Smooth muscle cell (in vitro differentiated cells): ENCODE measurements at regions not wholly inside any gene's neighbourhood (a gene's known extent, or its start where the extent isn't known, plus 50 kb on each side); places are given as distances from the start of the nearest gene placed in this dataset.

Source experiments
- DNase-seq: peaks from one replicate; lab custom pipeline; 2025; ENCODE audit not compliant: unreplicated experiment; lab: John Stamatoyannopoulos, UW
- H2AFZ ChIP-seq: fragments of 200-600 bp; sonication (generic); 2 replicates; pipeline ENCODE4 v1.6.0; 2016; ENCODE audit warnings: antibody characterized with exemption, low read depth, mild to moderate bottlenecking
- H3F3A ChIP-seq: fragments of 200-600 bp; sonication (generic); 2 replicates; pipeline ENCODE4 v1.6.0; 2017; ENCODE audit warnings: antibody characterized with exemption, low read depth
- H3K27ac ChIP-seq: fragments of 200-600 bp; sonication (generic); 2 replicates; pipeline ENCODE4 v1.5.1; 2016; ENCODE audit warnings: low read depth, mild to moderate bottlenecking
- H3K27me3 ChIP-seq: fragments of 200-600 bp; sonication (generic); 2 replicates; pipeline ENCODE4 v1.6.1; 2016; ENCODE audit warnings: low read depth, mild to moderate bottlenecking
- H3K36me3 ChIP-seq: fragments of 200-600 bp; sonication (generic); 2 replicates; pipeline ENCODE4 v1.5.1; 2016; ENCODE audit warnings: low read depth
- H3K4me1 ChIP-seq: fragments of 200-600 bp; sonication (generic); 2 replicates; pipeline ENCODE4 v1.5.1; 2016; ENCODE audit warnings: low read depth
- H3K4me2 ChIP-seq: fragments of 200-600 bp; sonication (generic); 2 replicates; pipeline ENCODE4 v1.6.0; 2016; ENCODE audit warnings: mild to moderate bottlenecking
- H3K4me3 ChIP-seq: fragments of 200-600 bp; sonication (generic); 2 replicates; pipeline ENCODE4 v1.5.1; 2016; ENCODE audit warnings: mild to moderate bottlenecking
- H3K79me2 ChIP-seq: fragments of 200-600 bp; sonication (generic); 2 replicates; pipeline ENCODE4 v1.6.0; 2016; ENCODE audit warnings: low read depth, mild to moderate bottlenecking
- H3K9ac ChIP-seq: fragments of 200-600 bp; sonication (generic); 2 replicates; pipeline ENCODE4 v1.6.0; 2016; ENCODE audit warnings: low read depth
- H3K9me3 ChIP-seq: fragments of 200-600 bp; sonication (generic); replicated peaks from 2 replicates; pipeline ENCODE4 v1.5.1; 2016; ENCODE audit warnings: low read depth
- H4K20me1 ChIP-seq: fragments of 200-600 bp; sonication (generic); 2 replicates; pipeline ENCODE4 v1.6.0; 2016; ENCODE audit warnings: low read depth
- WGBS: methylation state at CpG from one replicate; pipeline ENCODE4 v1.1.7; 2016; ENCODE audit warnings: low lambda C conversion rate; 5-methylcytosine and 5-hydroxymethylcytosine counted together
- TF ChIP-seq, protein P1 (sequence below): fragments of 200-600 bp; sonication (generic); IDR thresholded peaks from 2 replicates; pipeline ENCODE4 v1.5.1; 2017; ENCODE audit warnings: borderline replicate concordance, mild to moderate bottlenecking, antibody characterized with exemption; ENCODE audit not compliant: insufficient read depth, poor library complexity, severe bottlenecking

GRCh38 chr11:19539861-19540260 is 172.8 kb upstream of the NAV2 start:
- Histone ChIP-seq H3K79me2 (no peaks in the 10 kb centered on the region), H4K20me1 (no peaks in the 10 kb centered on the region), H3K9ac (no peak overlapping the region), H2AFZ (no peak overlapping the region), H3K27me3 (peaks cover 20% of the 10 kb centered on the region), H3K36me3 (no peaks in the 10 kb centered on the region), H3K27ac (no peak overlapping the region), H3K4me2 (no peak overlapping the region), H3K9me3 (no peaks in the 10 kb centered on the region), H3K4me3 (no peak overlapping the region), H3K4me1 (peaks cover 13% of the 10 kb centered on the region), H3F3A (no peaks in the 10 kb centered on the region)
- WGBS = 84% methylated on average over 6 of the region's 6 CpGs
- DNase-seq = no peak
- TF ChIP-seq, protein P1, sequence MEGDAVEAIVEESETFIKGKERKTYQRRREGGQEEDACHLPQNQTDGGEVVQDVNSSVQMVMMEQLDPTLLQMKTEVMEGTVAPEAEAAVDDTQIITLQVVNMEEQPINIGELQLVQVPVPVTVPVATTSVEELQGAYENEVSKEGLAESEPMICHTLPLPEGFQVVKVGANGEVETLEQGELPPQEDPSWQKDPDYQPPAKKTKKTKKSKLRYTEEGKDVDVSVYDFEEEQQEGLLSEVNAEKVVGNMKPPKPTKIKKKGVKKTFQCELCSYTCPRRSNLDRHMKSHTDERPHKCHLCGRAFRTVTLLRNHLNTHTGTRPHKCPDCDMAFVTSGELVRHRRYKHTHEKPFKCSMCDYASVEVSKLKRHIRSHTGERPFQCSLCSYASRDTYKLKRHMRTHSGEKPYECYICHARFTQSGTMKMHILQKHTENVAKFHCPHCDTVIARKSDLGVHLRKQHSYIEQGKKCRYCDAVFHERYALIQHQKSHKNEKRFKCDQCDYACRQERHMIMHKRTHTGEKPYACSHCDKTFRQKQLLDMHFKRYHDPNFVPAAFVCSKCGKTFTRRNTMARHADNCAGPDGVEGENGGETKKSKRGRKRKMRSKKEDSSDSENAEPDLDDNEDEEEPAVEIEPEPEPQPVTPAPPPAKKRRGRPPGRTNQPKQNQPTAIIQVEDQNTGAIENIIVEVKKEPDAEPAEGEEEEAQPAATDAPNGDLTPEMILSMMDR = no peak

DNA sequence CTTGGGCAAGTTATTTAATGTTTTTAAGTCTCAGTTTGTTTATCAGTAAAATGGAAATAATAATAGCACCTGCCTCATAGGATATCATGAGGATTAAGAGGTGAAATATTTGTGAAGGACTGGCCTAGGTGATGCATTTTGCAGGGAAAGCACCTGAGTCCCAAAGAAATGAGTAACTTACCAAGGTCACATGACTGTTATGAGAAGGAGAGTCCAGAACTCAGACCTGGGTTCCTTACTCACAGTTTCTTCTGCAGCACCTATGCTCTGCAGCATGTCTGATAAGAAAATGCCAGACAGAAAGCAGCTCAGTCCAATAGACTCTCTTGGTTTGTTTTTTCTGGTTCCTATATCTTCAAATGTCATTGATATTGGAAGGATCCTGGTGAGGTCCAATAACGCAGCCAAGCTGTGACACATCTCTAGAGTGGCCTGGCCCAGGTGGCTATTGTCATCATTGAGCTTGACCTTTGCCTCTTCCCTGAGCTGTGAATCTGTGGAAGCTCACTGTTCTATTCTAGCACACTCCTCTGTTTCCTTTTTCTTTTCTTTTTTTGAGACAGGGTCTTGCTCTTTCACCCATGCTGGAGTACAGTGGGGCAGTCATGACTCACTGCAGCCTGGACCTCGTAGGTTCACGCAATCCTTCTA is 174.7 kb upstream of the NAV2 start:
- H3K4me3 ChIP-seq = no peak overlapping the region
- H3K27ac ChIP-seq = no peak overlapping the region
- H3K79me2 ChIP-seq = no peaks in the 10 kb centered on the region
- H3K27me3 ChIP-seq = peaks cover 12% of the 10 kb centered on the region
- no peaks in the 10 kb centered on the region for H3K36me3 ChIP-seq
- H3F3A ChIP-seq = no peaks in the 10 kb centered on the region
- H4K20me1 ChIP-seq = no peaks in the 10 kb centered on the region
- H3K9me3 ChIP-seq = no peaks in the 10 kb centered on the region
- DNase-seq = no peak
- no peak overlapping the region for H3K4me2 ChIP-seq
- WGBS = 97% methylated on average over 3 of the region's 3 CpGs
- H3K9ac ChIP-seq = no peak overlapping the region
- no peak overlapping the region for H2AFZ ChIP-seq
- TF ChIP-seq, protein P1 = no peak
- H3K4me1 ChIP-seq = peaks cover 13% of the 10 kb centered on the region

DNA sequence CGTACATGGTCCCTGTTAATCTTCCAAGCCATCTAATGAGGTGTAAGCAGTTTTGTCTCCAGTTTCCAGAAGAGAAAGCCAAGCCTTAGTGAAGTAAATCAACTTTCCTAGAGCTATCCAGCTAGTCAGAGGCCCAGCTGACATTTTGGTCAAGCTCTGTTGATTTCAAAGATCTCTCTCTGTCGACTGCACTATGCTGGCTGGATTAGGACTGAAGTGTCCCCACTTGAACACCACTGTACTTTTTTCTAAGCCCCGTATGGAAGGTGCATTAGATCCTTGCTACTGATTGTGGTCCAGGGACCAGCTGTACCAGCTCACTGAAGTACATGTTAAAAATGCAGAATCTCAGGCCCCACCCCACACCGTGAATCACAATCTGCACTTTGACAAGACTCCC is 176.5 kb upstream of the NAV2 start:
- no peaks in the 10 kb centered on the region for H3F3A ChIP-seq
- 93% methylated on average over 4 of the region's 4 CpGs for WGBS
- H3K27me3 ChIP-seq = peaks cover 8% of the 10 kb centered on the region
- H4K20me1 ChIP-seq = no peaks in the 10 kb centered on the region
- H3K9ac ChIP-seq = no peak overlapping the region
- H3K9me3 ChIP-seq = no peaks in the 10 kb centered on the region
- H2AFZ ChIP-seq = no peak overlapping the region
- H3K27ac ChIP-seq = no peak overlapping the region
- no peak overlapping the region for H3K4me3 ChIP-seq
- TF ChIP-seq, protein P1 = no peak
- no peak for DNase-seq
- peaks cover 13% of the 10 kb centered on the region for H3K4me1 ChIP-seq
- H3K36me3 ChIP-seq = no peaks in the 10 kb centered on the region
- H3K79me2 ChIP-seq = no peaks in the 10 kb centered on the region
- H3K4me2 ChIP-seq = no peak overlapping the region

DNA sequence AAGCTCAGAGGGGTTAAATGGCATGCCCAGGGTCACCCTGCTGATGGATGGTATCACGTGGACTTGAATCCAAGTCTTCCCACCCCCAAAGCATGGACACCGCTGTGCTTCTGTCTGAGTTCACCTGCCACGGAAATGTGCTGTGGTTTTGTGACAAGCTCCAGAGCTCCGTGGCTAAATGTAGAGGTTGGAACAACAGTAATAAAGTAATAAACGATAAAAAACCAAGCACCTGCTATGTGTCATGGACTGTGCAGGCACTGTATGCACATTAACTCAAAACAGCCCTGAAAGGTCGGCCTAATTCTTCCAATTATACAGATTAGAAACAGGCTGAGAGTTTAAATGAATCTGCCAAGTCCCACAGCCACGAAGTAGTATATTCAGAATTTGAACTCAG is 182.1 kb upstream of the NAV2 start:
- Histone ChIP-seq H3K9me3 (no peaks in the 10 kb centered on the region), H3K4me1 (no peaks in the 10 kb centered on the region), H3K27me3 (peaks cover 3% of the 10 kb centered on the region), H3K9ac (no peak overlapping the region), H3K79me2 (no peaks in the 10 kb centered on the region), H3K36me3 (no peaks in the 10 kb centered on the region), H4K20me1 (no peaks in the 10 kb centered on the region), H2AFZ (no peak overlapping the region), H3K4me3 (no peak overlapping the region), H3K27ac (no peak overlapping the region), H3F3A (no peaks in the 10 kb centered on the region), H3K4me2 (no peak overlapping the region)
- TF ChIP-seq, protein P1 = no peak
- no peak for DNase-seq
- WGBS = 75% methylated on average over 7 of the region's 7 CpGs
